ENCODE measurements at regions not wholly inside any gene's neighbourhood (a gene's known extent, or its start where the extent isn't known, plus 50 kb on each side); places are given as distances from the start of the nearest gene placed in this dataset.

DNA sequence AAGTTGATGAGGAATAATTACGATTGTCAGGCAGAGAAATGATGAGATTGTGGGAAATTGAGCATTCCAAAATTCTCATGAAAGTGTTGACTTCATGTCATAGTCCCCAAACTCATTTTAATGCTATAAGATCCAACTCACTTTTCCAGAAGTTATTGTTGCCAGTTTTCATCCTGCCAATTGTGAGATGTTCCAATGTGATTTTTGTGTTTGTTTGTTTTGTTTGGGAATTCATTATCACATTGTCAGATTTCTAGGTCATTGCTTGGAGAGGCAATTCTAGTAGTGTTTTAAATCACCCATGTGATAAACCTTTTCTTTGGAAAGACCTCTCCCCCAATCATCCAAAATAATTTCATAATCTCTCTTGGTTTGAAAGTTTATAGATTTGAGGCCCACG lies 86.0 kb upstream of the ACVR2A start:
- CTCF ChIA-PET = no interaction called here
- H3K4me1 ChIP-seq (ENCODE audit: control insufficient read depth, insufficient read depth, low read length) = no peaks in the 10 kb centered on the region
- H3K27ac ChIP-seq (ENCODE audit: extremely low read depth, low read depth, low read length) = no peak overlapping the region
- POLR2A ChIA-PET = no interaction called here
- H3K9me3 ChIP-seq (ENCODE audit: control insufficient read depth, insufficient read depth, low read depth, low read length) = no peaks in the 10 kb centered on the region
- H3K4me3 ChIP-seq (ENCODE audit: low read depth, low read length) = no peak overlapping the region
- TF ChIP-seq, protein P1, sequence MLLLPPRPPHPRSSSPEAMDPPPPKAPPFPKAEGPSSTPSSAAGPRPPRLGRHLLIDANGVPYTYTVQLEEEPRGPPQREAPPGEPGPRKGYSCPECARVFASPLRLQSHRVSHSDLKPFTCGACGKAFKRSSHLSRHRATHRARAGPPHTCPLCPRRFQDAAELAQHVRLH (tag by site-specific recombination; IDR thresholded peaks at IDR 0.05) = no peak
- no peak for TF ChIP-seq ZNF426 (tag by site-specific recombination; IDR thresholded peaks at IDR 0.05)
- TF ChIP-seq, protein P2, sequence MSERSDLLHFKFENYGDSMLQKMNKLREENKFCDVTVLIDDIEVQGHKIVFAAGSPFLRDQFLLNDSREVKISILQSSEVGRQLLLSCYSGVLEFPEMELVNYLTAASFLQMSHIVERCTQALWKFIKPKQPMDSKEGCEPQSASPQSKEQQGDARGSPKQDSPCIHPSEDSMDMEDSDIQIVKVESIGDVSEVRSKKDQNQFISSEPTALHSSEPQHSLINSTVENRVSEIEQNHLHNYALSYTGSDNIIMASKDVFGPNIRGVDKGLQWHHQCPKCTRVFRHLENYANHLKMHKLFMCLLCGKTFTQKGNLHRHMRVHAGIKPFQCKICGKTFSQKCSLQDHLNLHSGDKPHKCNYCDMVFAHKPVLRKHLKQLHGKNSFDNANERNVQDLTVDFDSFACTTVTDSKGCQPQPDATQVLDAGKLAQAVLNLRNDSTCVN (tag by site-specific recombination; optimal IDR thresholded peaks at IDR 0.05) = no peak
- TF ChIP-seq, protein P3, sequence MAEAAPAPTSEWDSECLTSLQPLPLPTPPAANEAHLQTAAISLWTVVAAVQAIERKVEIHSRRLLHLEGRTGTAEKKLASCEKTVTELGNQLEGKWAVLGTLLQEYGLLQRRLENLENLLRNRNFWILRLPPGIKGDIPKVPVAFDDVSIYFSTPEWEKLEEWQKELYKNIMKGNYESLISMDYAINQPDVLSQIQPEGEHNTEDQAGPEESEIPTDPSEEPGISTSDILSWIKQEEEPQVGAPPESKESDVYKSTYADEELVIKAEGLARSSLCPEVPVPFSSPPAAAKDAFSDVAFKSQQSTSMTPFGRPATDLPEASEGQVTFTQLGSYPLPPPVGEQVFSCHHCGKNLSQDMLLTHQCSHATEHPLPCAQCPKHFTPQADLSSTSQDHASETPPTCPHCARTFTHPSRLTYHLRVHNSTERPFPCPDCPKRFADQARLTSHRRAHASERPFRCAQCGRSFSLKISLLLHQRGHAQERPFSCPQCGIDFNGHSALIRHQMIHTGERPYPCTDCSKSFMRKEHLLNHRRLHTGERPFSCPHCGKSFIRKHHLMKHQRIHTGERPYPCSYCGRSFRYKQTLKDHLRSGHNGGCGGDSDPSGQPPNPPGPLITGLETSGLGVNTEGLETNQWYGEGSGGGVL (tag by site-specific recombination; IDR thresholded peaks at IDR 0.05) = no peak
- TF ChIP-seq KLF8 (tag by site-specific recombination; IDR thresholded peaks at IDR 0.05) = no peak
- no peak for TF ChIP-seq ZNF776 (tag by site-specific recombination; IDR thresholded peaks at IDR 0.05; ENCODE audit: borderline replicate concordance)
- TF ChIP-seq ZNF133 (tag by site-specific recombination; IDR thresholded peaks at IDR 0.05) = no peak
- TF ChIP-seq HOXA7 (CRISPR knock-in tag; IDR thresholded peaks at IDR 0.05; ENCODE audit: borderline replicate concordance) = no peak
- TF ChIP-seq ZNF394 (tag by site-specific recombination; IDR thresholded peaks at IDR 0.05; ENCODE audit: borderline replicate concordance) = no peak
- no peak for TF ChIP-seq ZNF677 (tag by site-specific recombination; IDR thresholded peaks at IDR 0.05)
- no peak for TF ChIP-seq ZNF621 (tag by site-specific recombination; IDR thresholded peaks at IDR 0.05)
- TF ChIP-seq ZNF529 (tag by site-specific recombination; IDR thresholded peaks at IDR 0.05; ENCODE audit: insufficient replicate concordance) = no peak
- no peak for TF ChIP-seq ZBTB17 (tag by site-specific recombination; IDR thresholded peaks at IDR 0.05)
- no peak for TF ChIP-seq SP7 (tag by site-specific recombination; IDR thresholded peaks at IDR 0.05)
- no peak for TF ChIP-seq MYNN (tag by site-specific recombination; IDR thresholded peaks at IDR 0.05; ENCODE audit: borderline replicate concordance)
- TF ChIP-seq, protein P4, sequence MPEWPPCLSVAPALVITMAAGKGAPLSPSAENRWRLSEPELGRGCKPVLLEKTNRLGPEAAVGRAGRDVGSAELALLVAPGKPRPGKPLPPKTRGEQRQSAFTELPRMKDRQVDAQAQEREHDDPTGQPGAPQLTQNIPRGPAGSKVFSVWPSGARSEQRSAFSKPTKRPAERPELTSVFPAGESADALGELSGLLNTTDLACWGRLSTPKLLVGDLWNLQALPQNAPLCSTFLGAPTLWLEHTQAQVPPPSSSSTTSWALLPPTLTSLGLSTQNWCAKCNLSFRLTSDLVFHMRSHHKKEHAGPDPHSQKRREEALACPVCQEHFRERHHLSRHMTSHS (tag by site-specific recombination; IDR thresholded peaks at IDR 0.05) = no peak
- H3K36me3 ChIP-seq (ENCODE audit: control insufficient read depth in 2 of 2, insufficient read depth in 1 of 2, low read length in 2 of 2) = no peaks in the 10 kb centered on the region

GRCh38 chr2:147756069-147756468 lies 88.8 kb upstream of the ACVR2A start:
- CTCF ChIA-PET = no interaction called here
- H3K4me1 ChIP-seq (ENCODE audit: control insufficient read depth, insufficient read depth, low read length) = no peaks in the 10 kb centered on the region
- no peaks in the 10 kb centered on the region for H3K36me3 ChIP-seq (ENCODE audit: control insufficient read depth in 2 of 2, insufficient read depth in 1 of 2, low read length in 2 of 2)
- no peak overlapping the region for H3K4me3 ChIP-seq (ENCODE audit: low read depth, low read length)
- no peak overlapping the region for H3K27ac ChIP-seq (ENCODE audit: extremely low read depth, low read depth, low read length)
- POLR2A ChIA-PET = no interaction called here
- H3K9me3 ChIP-seq (ENCODE audit: control insufficient read depth, insufficient read depth, low read depth, low read length) = no peaks in the 10 kb centered on the region
- TF ChIP-seq ZIC2 (tag by site-specific recombination; IDR thresholded peaks at IDR 0.05) = peak; percentile 58
- TF ChIP-seq ZNF600 (tag by site-specific recombination; IDR thresholded peaks at IDR 0.05) = no peak

GRCh38 chr2:147740211-147740927 lies 104.5 kb upstream of the ACVR2A start:
- Histone ChIP-seq H3K4me3 (ENCODE audit: low read depth, low read length) (no peak overlapping the region), H3K36me3 (ENCODE audit: control insufficient read depth in 2 of 2, insufficient read depth in 1 of 2, low read length in 2 of 2) (no peaks in the 10 kb centered on the region), H3K9me3 (ENCODE audit: control insufficient read depth, insufficient read depth, low read depth, low read length) (no peaks in the 10 kb centered on the region), H3K4me1 (ENCODE audit: control insufficient read depth, insufficient read depth, low read length) (no peaks in the 10 kb centered on the region), H3K27ac (ENCODE audit: extremely low read depth, low read depth, low read length) (no peak overlapping the region)
- ChIA-PET POLR2A (no interaction called here), CTCF (no interaction called here)
- TF ChIP-seq ZNF843 (tag by site-specific recombination; IDR thresholded peaks at IDR 0.05) (no peak), ZNF169 (tag by site-specific recombination; IDR thresholded peaks at IDR 0.05) (no peak), ZNF600 (tag by site-specific recombination; IDR thresholded peaks at IDR 0.05) (no peak), IKZF3 (tag by site-specific recombination; IDR thresholded peaks at IDR 0.05) (no peak), SP3 (tag by site-specific recombination; IDR thresholded peaks at IDR 0.05) (no peak), ZNF335 (tag by site-specific recombination; conservative IDR thresholded peaks at IDR 0.05) (no peak), ZNF426 (tag by site-specific recombination; IDR thresholded peaks at IDR 0.05) (no peak), BCL11A (tag by site-specific recombination; IDR thresholded peaks at IDR 0.05; ENCODE audit: low read depth) (no peak)

Data from HEK293 (cell line).